ENCODE measurements at regions not wholly inside any gene's neighbourhood (a gene's known extent, or its start where the extent isn't known, plus 50 kb on each side); places are given as distances from the start of the nearest gene placed in this dataset.
"Not testable (repeated sequence)": the region's sequence is repeated elsewhere in the genome, so short reads cannot be mapped to it uniquely, and the experiment has no call there.

- H3K27ac Mint-ChIP-seq, result no peak overlapping the region
- H3K4me1 Mint-ChIP-seq (ENCODE audit: low read depth), result peaks cover 42% of the 10 kb centered on the region
- H3K9me3 Mint-ChIP-seq, result no peaks in the 10 kb centered on the region
- no peak overlapping the region for H3K4me3 Mint-ChIP-seq
- H3K27me3 Mint-ChIP-seq, result no peaks in the 10 kb centered on the region
- DNase-seq, result peak; percentile 74
- H3K36me3 Mint-ChIP-seq (ENCODE audit: low read depth), result peaks cover 7% of the 10 kb centered on the region
Observed at GRCh38 chr6:27133281-27134227, 113.9 kb upstream of the PRSS16 start.

DNA sequence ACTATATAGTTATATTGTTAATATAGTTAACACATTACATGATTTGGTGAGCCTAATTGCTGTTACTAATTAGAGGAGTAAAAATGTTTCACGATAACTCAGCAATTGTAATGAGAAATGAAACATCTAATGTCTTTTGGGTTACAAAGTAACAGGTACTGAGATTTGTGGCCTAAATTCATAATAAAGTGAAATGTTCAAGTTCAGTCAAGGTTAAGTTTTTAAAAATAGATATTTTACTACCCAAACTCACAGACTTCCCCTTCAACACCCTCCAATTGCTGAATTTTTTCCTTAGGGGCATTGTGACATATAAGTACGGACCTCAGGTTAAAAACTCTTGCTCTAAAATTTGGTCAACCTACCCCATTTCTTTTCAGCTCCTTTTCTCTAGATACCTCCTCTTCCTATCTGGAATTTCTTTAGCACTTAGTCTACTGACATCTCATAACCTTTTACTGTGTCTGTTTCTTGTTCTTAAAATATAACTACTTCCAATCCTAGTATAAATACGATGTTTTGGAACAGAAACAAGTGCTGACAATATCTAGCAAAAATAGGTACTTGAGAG lies 112.3 kb upstream of the PRSS16 start:
- DNase-seq, result no peak
- H3K4me3 Mint-ChIP-seq, result no peak overlapping the region
- H3K27me3 Mint-ChIP-seq, result no peaks in the 10 kb centered on the region
- H3K4me1 Mint-ChIP-seq (ENCODE audit: low read depth), result peaks cover 55% of the 10 kb centered on the region
- no peak overlapping the region for H3K27ac Mint-ChIP-seq
- H3K9me3 Mint-ChIP-seq, result no peaks in the 10 kb centered on the region
- H3K36me3 Mint-ChIP-seq (ENCODE audit: low read depth), result peaks cover 18% of the 10 kb centered on the region

DNA sequence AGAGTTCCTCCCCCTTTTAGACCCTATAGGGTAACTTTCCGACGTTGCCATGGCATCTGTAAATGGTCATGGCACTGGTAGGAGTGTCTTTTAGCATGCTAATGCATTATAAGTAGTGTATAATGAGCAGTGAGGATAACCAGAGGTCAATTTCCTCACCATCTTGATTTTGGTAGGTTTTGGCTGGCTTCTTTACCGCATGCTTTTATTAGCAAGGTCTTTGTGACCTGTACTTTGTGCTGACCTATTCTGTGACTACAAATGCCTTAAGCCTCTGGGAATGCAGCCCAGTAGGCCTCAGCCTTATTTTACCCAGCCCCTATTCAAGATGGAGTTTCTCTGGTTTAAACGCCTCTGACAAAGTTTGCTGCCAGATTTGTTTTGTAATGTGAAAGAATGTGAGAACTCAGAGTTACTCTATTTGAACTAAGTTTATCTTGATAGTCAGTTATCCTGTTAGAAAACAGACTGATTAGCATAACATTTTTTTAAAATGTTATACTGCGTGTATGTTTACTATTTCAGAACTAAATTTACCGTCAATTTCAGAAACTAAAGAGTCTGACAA lies 111.3 kb upstream of the PRSS16 start:
- Mint-ChIP-seq H3K9me3 (no peaks in the 10 kb centered on the region), H3K27ac (peak overlapping the region; percentile 44), H3K4me1 (ENCODE audit: low read depth) (peaks cover 54% of the 10 kb centered on the region), H3K27me3 (no peaks in the 10 kb centered on the region), H3K4me3 (no peak overlapping the region), H3K36me3 (ENCODE audit: low read depth) (peaks cover 21% of the 10 kb centered on the region)
- no peak for DNase-seq

GRCh38 chr6:27136978-27137814 lies 110.3 kb upstream of the PRSS16 start:
- no peak overlapping the region for H3K4me3 Mint-ChIP-seq
- peaks cover 27% of the 10 kb centered on the region for H3K36me3 Mint-ChIP-seq (ENCODE audit: low read depth)
- no peak for DNase-seq
- H3K4me1 Mint-ChIP-seq (ENCODE audit: low read depth), result peaks cover 60% of the 10 kb centered on the region
- no peak overlapping the region for H3K27ac Mint-ChIP-seq
- H3K9me3 Mint-ChIP-seq, result no peaks in the 10 kb centered on the region
- H3K27me3 Mint-ChIP-seq, result no peaks in the 10 kb centered on the region

- peaks cover 38% of the 10 kb centered on the region for H3K36me3 Mint-ChIP-seq (ENCODE audit: low read depth)
- H3K27ac Mint-ChIP-seq, result peak overlapping the region; percentile 98
- no peak for DNase-seq
- H3K4me1 Mint-ChIP-seq (ENCODE audit: low read depth), result peaks cover 70% of the 10 kb centered on the region
- H3K27me3 Mint-ChIP-seq, result no peaks in the 10 kb centered on the region
- peak overlapping the region; percentile 95 for H3K4me3 Mint-ChIP-seq
- H3K9me3 Mint-ChIP-seq, result no peaks in the 10 kb centered on the region
Observed at GRCh38 chr6:27138406-27138805, 109.1 kb upstream of the PRSS16 start.

- peak; percentile 85 for DNase-seq
- peak overlapping the region; percentile 95 for H3K4me3 Mint-ChIP-seq
- H3K9me3 Mint-ChIP-seq, result no peaks in the 10 kb centered on the region
- no peaks in the 10 kb centered on the region for H3K27me3 Mint-ChIP-seq
- peaks cover 70% of the 10 kb centered on the region for H3K4me1 Mint-ChIP-seq (ENCODE audit: low read depth)
- H3K27ac Mint-ChIP-seq, result peak overlapping the region; percentile 98
- H3K36me3 Mint-ChIP-seq (ENCODE audit: low read depth), result peaks cover 37% of the 10 kb centered on the region
Observed at GRCh38 chr6:27138837-27139755, 108.4 kb upstream of the PRSS16 start.

DNA sequence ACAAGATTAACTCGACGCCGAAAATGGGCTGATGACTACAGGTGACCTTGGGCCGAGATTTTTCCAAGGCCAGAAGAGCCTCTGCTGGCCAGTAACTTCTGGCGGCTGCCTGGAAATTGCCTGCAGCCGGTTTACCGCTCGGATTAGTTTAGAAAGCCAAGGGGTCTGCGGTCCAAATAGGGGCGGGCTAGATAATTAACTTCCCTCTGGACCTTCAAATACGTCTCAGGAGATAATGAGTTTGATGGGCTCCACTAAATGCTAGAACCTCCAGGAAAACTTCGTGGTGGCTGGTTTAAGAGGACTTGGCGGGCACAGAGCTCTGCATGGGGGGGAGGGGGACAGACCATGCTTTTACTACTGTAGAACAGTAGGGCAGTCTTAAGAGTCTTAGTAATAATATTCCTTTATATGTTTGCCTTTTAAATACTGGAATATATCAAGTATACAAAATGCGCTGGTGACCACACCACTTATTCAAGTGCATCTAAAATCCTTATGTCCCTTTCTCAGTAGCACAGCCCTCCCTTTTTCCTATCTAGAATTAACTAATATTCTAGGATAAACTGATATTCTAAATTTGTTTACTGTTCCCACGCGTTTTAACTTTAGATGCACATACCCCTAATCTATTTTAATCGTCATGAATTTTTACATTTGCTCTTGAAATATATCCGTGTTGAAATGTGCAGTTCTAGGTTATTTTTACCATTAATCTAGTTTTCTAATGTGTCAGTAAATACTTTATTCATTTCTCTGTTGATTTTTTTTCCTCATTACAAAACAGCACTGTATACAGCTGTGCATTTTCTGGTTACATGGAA lies 107.5 kb upstream of the PRSS16 start:
- Mint-ChIP-seq H3K4me1 (ENCODE audit: low read depth) (peaks cover 67% of the 10 kb centered on the region), H3K27ac (peak overlapping the region; percentile 98), H3K9me3 (no peaks in the 10 kb centered on the region), H3K27me3 (no peaks in the 10 kb centered on the region), H3K4me3 (peak overlapping the region; percentile 95), H3K36me3 (ENCODE audit: low read depth) (peaks cover 40% of the 10 kb centered on the region)
- no peak for DNase-seq

DNA sequence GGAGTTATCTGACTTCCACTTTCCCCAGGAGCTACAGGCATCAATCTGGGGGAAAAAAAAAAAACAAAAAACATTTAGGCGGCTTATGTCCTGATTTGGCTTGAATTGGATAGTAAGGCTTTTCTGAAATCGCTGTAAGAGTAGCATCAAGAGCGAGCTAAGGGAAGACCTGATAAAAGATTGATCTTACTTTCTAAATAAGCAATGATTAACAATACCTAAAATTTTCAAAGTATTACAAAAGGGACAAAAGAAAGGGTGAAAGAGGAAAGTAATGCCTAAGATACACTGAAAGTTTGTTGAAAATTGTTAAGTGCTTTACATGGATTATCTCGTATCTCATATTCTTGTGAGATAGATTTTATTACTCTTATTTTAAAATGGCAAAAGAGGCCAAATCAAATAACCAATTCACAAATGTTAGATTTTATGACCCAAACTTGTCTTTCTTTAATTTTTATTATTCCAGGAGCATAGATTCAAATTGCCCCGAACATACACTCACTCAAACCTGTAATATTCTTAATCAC lies 106.4 kb upstream of the PRSS16 start:
- Mint-ChIP-seq H3K4me1 (ENCODE audit: low read depth) (peaks cover 61% of the 10 kb centered on the region), H3K4me3 (peak overlapping the region; percentile 95), H3K9me3 (no peaks in the 10 kb centered on the region), H3K27ac (peak overlapping the region; percentile 90), H3K27me3 (no peaks in the 10 kb centered on the region), H3K36me3 (ENCODE audit: low read depth) (peaks cover 40% of the 10 kb centered on the region)
- DNase-seq, result no peak

DNA sequence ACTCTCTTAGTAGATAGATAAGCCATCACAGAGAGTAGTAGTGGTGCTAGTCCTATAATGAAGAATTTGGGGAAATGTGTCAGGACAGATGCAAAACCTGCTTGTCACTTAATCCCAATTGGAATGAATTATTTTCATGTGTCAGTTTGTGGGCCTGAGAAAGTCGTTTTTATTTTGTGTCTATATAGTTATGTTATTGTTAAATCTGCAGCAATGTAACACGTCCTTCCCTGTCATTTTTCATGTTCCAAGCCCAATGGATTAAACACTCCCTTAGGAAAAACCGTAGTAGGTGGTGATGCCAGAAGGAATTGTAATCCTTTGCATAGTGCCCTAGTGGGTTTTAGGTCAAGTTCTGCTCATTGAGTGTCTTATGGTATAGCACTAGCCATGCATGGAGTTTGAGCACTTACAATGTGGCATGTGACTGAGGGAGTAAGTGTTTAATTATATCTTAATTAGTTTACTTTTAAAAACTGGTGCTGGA lies 105.9 kb upstream of the PRSS16 start:
- peak overlapping the region; percentile 90 for H3K27ac Mint-ChIP-seq
- H3K36me3 Mint-ChIP-seq (ENCODE audit: low read depth), result peaks cover 40% of the 10 kb centered on the region
- peaks cover 57% of the 10 kb centered on the region for H3K4me1 Mint-ChIP-seq (ENCODE audit: low read depth)
- no peaks in the 10 kb centered on the region for H3K9me3 Mint-ChIP-seq
- H3K4me3 Mint-ChIP-seq, result peak overlapping the region; percentile 95
- no peaks in the 10 kb centered on the region for H3K27me3 Mint-ChIP-seq
- no peak for DNase-seq

- peaks cover 41% of the 10 kb centered on the region for H3K36me3 Mint-ChIP-seq (ENCODE audit: low read depth)
- H3K27me3 Mint-ChIP-seq, H3K9me3 Mint-ChIP-seq, DNase-seq: not testable (repeated sequence)
- H3K4me3 Mint-ChIP-seq, result peak overlapping the region; percentile 48
- H3K27ac Mint-ChIP-seq, result peak overlapping the region; percentile 75
- peaks cover 52% of the 10 kb centered on the region for H3K4me1 Mint-ChIP-seq (ENCODE audit: low read depth)
Observed at GRCh38 chr6:27143020-27143388, 104.5 kb upstream of the PRSS16 start.

- DNase-seq, result no peak
- Mint-ChIP-seq H3K4me3 (peak overlapping the region; percentile 48), H3K36me3 (ENCODE audit: low read depth) (peaks cover 39% of the 10 kb centered on the region), H3K4me1 (ENCODE audit: low read depth) (peaks cover 49% of the 10 kb centered on the region), H3K9me3 (no peaks in the 10 kb centered on the region), H3K27me3 (no peaks in the 10 kb centered on the region), H3K27ac (peak overlapping the region; percentile 89)
Observed at GRCh38 chr6:27143474-27144026, 104.0 kb upstream of the PRSS16 start.

DNA sequence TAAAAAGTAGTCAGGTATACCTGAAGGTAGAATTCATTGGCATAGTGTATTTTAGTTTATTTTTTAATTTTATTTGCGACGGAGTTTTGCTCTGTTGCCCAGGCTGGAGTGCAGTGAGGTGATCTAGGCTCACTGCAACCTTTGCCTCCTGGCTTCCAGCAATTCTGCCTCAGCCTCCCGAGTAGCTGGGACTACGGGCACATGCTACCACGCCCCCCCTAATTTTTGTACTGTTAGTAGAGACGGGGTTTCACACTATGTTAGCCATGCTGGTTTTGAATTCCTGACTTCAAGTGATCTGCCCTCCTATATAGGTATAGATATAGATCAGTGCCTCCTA lies 102.8 kb upstream of the PRSS16 start:
- Mint-ChIP-seq H3K36me3 (ENCODE audit: low read depth) (peaks cover 32% of the 10 kb centered on the region), H3K9me3 (no peaks in the 10 kb centered on the region), H3K27me3 (no peaks in the 10 kb centered on the region), H3K27ac (peak overlapping the region; percentile 89), H3K4me3 (no peak overlapping the region), H3K4me1 (ENCODE audit: low read depth) (peaks cover 42% of the 10 kb centered on the region)
- DNase-seq, result no peak

Data from activated T-cell treated with anti-CD3 and anti-CD28 coated beads, Interleukin-2, amount 50 U/mL, for 24 hours (primary cell).